ENCODE measurements at regions not wholly inside any gene's neighbourhood (a gene's known extent, or its start where the extent isn't known, plus 50 kb on each side); places are given as distances from the start of the nearest gene placed in this dataset.
A peak's percentile ranks its signal among the peaks of the same experiment; 100 is the strongest.

GRCh38 chr2:149732001-149732685, 144.6 kb upstream of the MMADHC start:
- TF ChIP-seq CTCF (conservative IDR thresholded peaks at IDR 0.05; ENCODE audit: low read depth, low read length), result no peak
- DNase-seq (ENCODE audit: low read depth), result no peak
- H3K4me3 ChIP-seq (ENCODE audit: low read depth, low read length), result no peak overlapping the region

- no peak overlapping the region for H3K4me3 ChIP-seq (ENCODE audit: low read depth, low read length)
- no peak for DNase-seq (ENCODE audit: low read depth)
- TF ChIP-seq CTCF (conservative IDR thresholded peaks at IDR 0.05; ENCODE audit: low read depth, low read length), result no peak
Observed at GRCh38 chr2:149731079-149731478, 143.5 kb upstream of the MMADHC start.

- no peak overlapping the region for H3K4me3 ChIP-seq (ENCODE audit: low read depth, low read length)
- TF ChIP-seq CTCF (conservative IDR thresholded peaks at IDR 0.05; ENCODE audit: low read depth, low read length), result no peak
Observed at GRCh38 chr2:149729586-149729985, 142.0 kb upstream of the MMADHC start.

GRCh38 chr2:149727927-149728326, 140.4 kb upstream of the MMADHC start:
- H3K4me3 ChIP-seq (ENCODE audit: low read depth, low read length), result no peak overlapping the region
- DNase-seq (ENCODE audit: low read depth), result peak; percentile 66
- no peak for TF ChIP-seq CTCF (conservative IDR thresholded peaks at IDR 0.05; ENCODE audit: low read depth, low read length)

More at GRCh38 chr2:149729586-149729985, 142.0 kb upstream of the MMADHC start:
- DNase-seq (ENCODE audit: low read depth), result peak; percentile 39

GRCh38 chr2:149725234-149725633, 137.7 kb upstream of the MMADHC start:
- no peak overlapping the region for H3K4me3 ChIP-seq (ENCODE audit: low read depth, low read length)
- DNase-seq (ENCODE audit: low read depth), result no peak
- no peak for TF ChIP-seq CTCF (conservative IDR thresholded peaks at IDR 0.05; ENCODE audit: low read depth, low read length)

- no peak for DNase-seq (ENCODE audit: low read depth)
- no peak for TF ChIP-seq CTCF (conservative IDR thresholded peaks at IDR 0.05; ENCODE audit: low read depth, low read length)
Observed at GRCh38 chr2:149724091-149724490, 136.5 kb upstream of the MMADHC start.

GRCh38 chr2:149720615-149721014, 133.0 kb upstream of the MMADHC start:
- H3K4me3 ChIP-seq (ENCODE audit: low read depth, low read length), result no peak overlapping the region
- TF ChIP-seq CTCF (conservative IDR thresholded peaks at IDR 0.05; ENCODE audit: low read depth, low read length), result no peak
- no peak for DNase-seq (ENCODE audit: low read depth)

More at GRCh38 chr2:149724091-149724490, 136.5 kb upstream of the MMADHC start:
- H3K4me3 ChIP-seq (ENCODE audit: low read depth, low read length), result no peak overlapping the region
